Heart left ventricle (tissue), 16 donors: ENCODE measurements at regions not wholly inside any gene's neighbourhood (a gene's known extent, or its start where the extent isn't known, plus 50 kb on each side); places are given as distances from the start of the nearest gene placed in this dataset.

Source experiments
- ATAC-seq, 4 donors: fragments of 200-7000 bp; cut with Tn5 transposase; one replicate each; pipeline ENCODE4 v1.9.1; 2020 to 2022; ENCODE audit warnings: moderate library complexity in 4 of 4, mild to moderate bottlenecking in 3 of 4, moderate number of reproducible peaks in 1 of 4
- DNase-seq, 5 donors: peaks; one replicate each; pipeline ENCODE4 v3.0.0-alpha.2; 2020
- H3K27ac ChIP-seq, 12 donors: fragments of 200-600 bp; sonication (generic) in 4 of 12; one replicate each; pipeline versions ENCODE4 v1.5.0 to v1.8.0; 2016 to 2022; ENCODE audit warnings: mild to moderate bottlenecking in 2 of 12
- H3K27me3 ChIP-seq, 9 donors: fragments of 200-600 bp; sonication (generic) in 2 of 9; one replicate each; pipeline versions ENCODE4 v1.5.1 to v1.8.0; 2016 to 2022; ENCODE audit warnings: mild to moderate bottlenecking in 3 of 9
- H3K36me3 ChIP-seq, 9 donors: fragments of 200-600 bp; sonication (generic) in 2 of 9; one replicate each; pipeline versions ENCODE4 v1.5.0 to v1.8.0; 2018 to 2022; ENCODE audit warnings: mild to moderate bottlenecking in 2 of 9
- H3K4me1 ChIP-seq, 12 donors: fragments of 200-600 bp; sonication (generic) in 4 of 12; one replicate each; pipeline versions ENCODE4 v1.5.0 to v1.8.0; 2016 to 2022; ENCODE audit warnings: mild to moderate bottlenecking in 3 of 12
- H3K4me3 ChIP-seq, 12 donors: fragments of 200-600 bp; sonication (generic) in 4 of 12; one replicate each; pipeline versions ENCODE4 v1.5.0 to v1.8.0; 2017 to 2022; ENCODE audit warnings: mild to moderate bottlenecking in 9 of 12, moderate library complexity in 4 of 12
- H3K9me3 ChIP-seq, 12 donors: fragments of 200-600 bp; sonication (generic) in 4 of 12; one replicate each; pipeline versions ENCODE4 v1.5.0 to v1.8.0; 2016 to 2022; ENCODE audit warnings: mild to moderate bottlenecking in 1 of 12
- CTCF ChIP-seq, 12 donors: fragments of 200-600 bp; sonication (generic) in 4 of 12; IDR thresholded peaks; one replicate each; pipeline versions ENCODE4 v1.5.0 to v1.8.0; 2018 to 2022; ENCODE audit warnings: antibody characterized with exemption in 12 of 12, mild to moderate bottlenecking in 5 of 12
- POLR2A ChIP-seq, 2 donors: fragments of 450-650 bp; IDR thresholded peaks; one replicate each; pipeline ENCODE4 v1.6.1; 2017; ENCODE audit warnings: antibody characterized with exemption in 2 of 2, mild to moderate bottlenecking in 2 of 2, moderate library complexity in 2 of 2
- WGBS, 4 donors: extraction: QIAGEN DNeasy Blood & Tissue Kit in 2 of 4; methylation state at CpG; one replicate each; pipeline versions ENCODE4 v1.1.5 to v1.1.7; 2013 to 2018; 5-methylcytosine and 5-hydroxymethylcytosine counted together
- intact Hi-C, 10 donors: fragments of 100-400 bp; cut with DNase I; formaldehyde crosslinking; loops; one replicate each; pipeline versions ENCODE4 v1.11.1 to v1.14.2; 2022
- donor health status: ischemic (EF 13 %, LVEDD 7.1; RV severe dilation, severe dysfunction).
- donor health status: healthy with polysubstance abuse.
- donor health status: DM: no; HTN: yes; CAD: no.
- donor health status: DM: no; HTN: no; CAD: no.
- donor health status: ischemic (EF 25% LVEDD 6.9; RV normal size, moderate dysfunction).
- donor health status: ischemic (EF 25% LVEDD 5.7; RV mildly dilated, moderate dysfunction).
- donor health status: healthy.
- donor health status: DM: yes; HTN: yes; CAD: no.
- donor health status: ischemic (EF 35%, LVEDD 5.7; RV mildly dilated, moderate dysfunction).
- donor health status: nonischemic (EF 11% LVEDD 7.7; RV severe dilation, severe dysfunction).
- donor health status: DM: yes; HTN: yes; CAD: no.
- donor health status: PGD.
- donor health status: ischemic (EF 29% LVEDD 5.4; RV normal size, mild dysfunction).
- donor health status: nonischemic (EF 23%, LVEDD 6.1; RV moderate dilation, normal function).

DNA sequence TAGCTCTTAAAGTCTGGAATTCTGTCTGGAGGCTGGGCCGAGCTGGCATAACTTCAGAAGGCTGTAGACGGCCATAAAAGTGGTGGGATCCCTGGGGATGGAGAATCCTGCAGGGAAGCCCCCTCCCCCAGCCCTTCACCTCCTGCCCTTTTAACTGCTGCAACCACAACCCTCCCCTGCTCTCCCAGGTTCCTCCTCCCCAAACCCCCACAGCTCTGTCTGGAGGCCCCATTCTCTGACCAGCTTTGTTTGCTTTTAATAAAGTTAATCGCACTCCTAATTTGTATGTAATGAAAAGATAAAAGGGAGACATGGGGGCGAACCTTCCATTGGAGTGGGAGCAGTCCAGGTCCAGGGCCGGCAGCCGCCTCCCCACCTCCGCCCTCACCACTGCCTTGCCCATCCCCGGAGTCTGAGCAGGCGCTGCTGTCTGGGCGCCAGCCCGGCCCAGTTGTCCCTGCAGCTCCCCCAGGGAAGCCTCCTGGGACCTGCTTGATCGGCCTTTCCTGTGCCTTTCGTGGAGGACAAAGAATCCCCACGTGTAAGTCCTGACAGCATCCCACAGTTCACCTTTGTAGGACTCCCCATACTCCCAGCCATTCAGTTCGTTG is 84.3 kb downstream of the PJA1 start:
- no peak for ATAC-seq
- TF ChIP-seq CTCF (IDR thresholded peaks at IDR 0.05) (no peak), POLR2A (IDR thresholded peaks at IDR 0.05) (no peak)
- H3K4me3 ChIP-seq, result no peak overlapping the region

GRCh38 chrX:69079268-69079667 is 86.0 kb downstream of the PJA1 start:
- TF ChIP-seq POLR2A (IDR thresholded peaks at IDR 0.05), result no peak
- TF ChIP-seq CTCF (IDR thresholded peaks at IDR 0.05), result no peak
- no peaks in the 10 kb centered on the region for H3K4me1 ChIP-seq
- H3K4me3 ChIP-seq, result no peak overlapping the region
- H3K9me3 ChIP-seq, result no peaks in the 10 kb centered on the region
- no peak overlapping the region for H3K27ac ChIP-seq
- H3K36me3 ChIP-seq, result no peaks in the 10 kb centered on the region
- H3K27me3 ChIP-seq, result peaks cover 0 to 5% (median 0%) of the 10 kb centered on the region in 9 donors
- ATAC-seq (no peak), DNase-seq (no peak)
- 80 to 97% (median 90%) methylated on average over 5 of the region's 5 CpGs for WGBS, 4 donors
- intact Hi-C loops, result loop anchor here in 1 of 10 donors (10.0 kb wide), 1 partner anchor 56 kb away; no protein-coding TSS in a partner anchor

More for the DNA sequence above, 84.3 kb downstream of the PJA1 start:
- no peak for DNase-seq
- 64 to 72% (median 67%) methylated on average over 14 to 15 of the region's 15 CpGs for WGBS, 4 donors
- Histone ChIP-seq H3K4me1 (no peaks in the 10 kb centered on the region), H3K36me3 (no peaks in the 10 kb centered on the region), H3K27ac (no peak overlapping the region), H3K9me3 (no peaks in the 10 kb centered on the region), H3K27me3 (peaks cover 0 to 5% (median 0%) of the 10 kb centered on the region in 9 donors)
- intact Hi-C loops, result loop anchor here in 1 of 10 donors (10.0 kb wide), 1 partner anchor 144 kb away; no protein-coding TSS in a partner anchor

DNA sequence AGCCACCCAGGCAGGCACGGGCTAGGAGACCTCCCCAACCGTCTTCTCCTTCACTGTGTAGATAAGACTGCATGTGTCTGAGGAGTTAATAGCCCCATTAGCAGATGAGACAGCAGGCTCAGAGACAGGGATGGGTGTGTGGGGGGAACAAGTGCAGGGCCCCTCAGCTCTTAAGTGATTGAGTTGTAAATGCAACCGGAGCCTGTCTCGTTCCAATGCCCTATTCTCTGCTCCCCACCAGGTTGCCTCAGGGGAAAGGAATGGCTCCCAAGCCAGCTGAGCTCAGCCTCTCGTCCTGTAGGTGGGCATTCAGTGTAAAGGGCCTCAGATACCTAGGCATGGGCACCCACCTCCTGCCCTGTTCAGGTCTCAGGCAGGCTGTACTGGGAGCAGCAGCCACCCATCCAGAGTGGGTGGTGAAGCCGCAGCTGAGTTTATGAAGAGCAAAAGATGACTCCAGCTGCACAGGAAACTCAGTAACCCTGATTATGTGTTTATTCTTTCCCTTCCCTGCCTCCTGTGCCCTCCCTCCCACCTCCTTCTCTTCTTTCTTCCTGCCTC is 87.3 kb downstream of the PJA1 start:
- TF ChIP-seq POLR2A (IDR thresholded peaks at IDR 0.05), result no peak
- no peak for TF ChIP-seq CTCF (IDR thresholded peaks at IDR 0.05)
- no peaks in the 10 kb centered on the region for H3K9me3 ChIP-seq
- H3K4me1 ChIP-seq, result no peaks in the 10 kb centered on the region
- peaks cover 0 to 5% (median 0%) of the 10 kb centered on the region in 9 donors for H3K27me3 ChIP-seq
- H3K4me3 ChIP-seq, result no peak overlapping the region
- WGBS, 4 donors, result 78 to 88% (median 80%) methylated on average over 6 of the region's 6 CpGs
- no peak overlapping the region for H3K27ac ChIP-seq
- ATAC-seq, result no peak
- DNase-seq, result no peak
- intact Hi-C loops, result loop anchor here in 1 of 10 donors (10.0 kb wide), 1 partner anchor 57 kb away; no protein-coding TSS in a partner anchor
- no peaks in the 10 kb centered on the region for H3K36me3 ChIP-seq

DNA sequence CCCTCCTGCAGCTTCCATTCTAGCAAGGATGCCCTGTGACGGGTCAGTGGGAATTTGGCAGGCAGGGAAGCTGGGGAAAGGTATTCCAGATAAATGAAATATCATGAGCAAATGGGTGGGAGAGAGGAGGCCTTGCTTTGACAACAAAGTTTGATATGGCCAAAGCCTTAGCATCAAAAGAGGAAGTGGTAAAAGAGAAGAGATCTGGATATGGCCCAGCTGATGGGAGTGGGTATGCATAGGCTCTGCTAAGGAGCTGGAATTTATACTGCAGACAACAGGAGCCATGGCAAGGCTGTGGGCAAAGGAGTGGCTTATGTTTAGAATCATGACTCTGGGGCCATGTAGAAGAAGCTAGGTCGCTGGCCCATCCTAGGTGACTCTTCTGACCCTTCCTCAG is 89.2 kb downstream of the PJA1 start:
- peaks cover 0 to 4% (median 0%) of the 10 kb centered on the region in 12 donors for H3K4me1 ChIP-seq
- WGBS, 4 donors, result 62 to 95% (median 86%) methylated on average over 2 of the region's 2 CpGs

More for the DNA sequence above, 89.2 kb downstream of the PJA1 start:
- no peak for ATAC-seq
- TF ChIP-seq CTCF (IDR thresholded peaks at IDR 0.05) (no peak), POLR2A (IDR thresholded peaks at IDR 0.05) (no peak)
- Histone ChIP-seq H3K4me3 (no peak overlapping the region), H3K9me3 (no peaks in the 10 kb centered on the region), H3K36me3 (no peaks in the 10 kb centered on the region), H3K27me3 (peaks cover 0 to 5% (median 0%) of the 10 kb centered on the region in 9 donors), H3K27ac (no peak overlapping the region)
- no peak for DNase-seq
- intact Hi-C loops, result loop anchor here in 1 of 10 donors (10.0 kb wide), 1 partner anchor 59 kb away; no protein-coding TSS in a partner anchor
